ENCODE measurements at regions not wholly inside any gene's neighbourhood (a gene's known extent, or its start where the extent isn't known, plus 50 kb on each side); places are given as distances from the start of the nearest gene placed in this dataset.

GRCh38 chrX:128335671-128336070 is 283.5 kb upstream of the ACTRT1 start:
- no peak for DNase-seq (ENCODE audit: low read depth in 2 of 2)

- DNase-seq (ENCODE audit: low read depth in 2 of 2), result no peak
These were observed 282.6 kb upstream of the ACTRT1 start for GRCh38 chrX:128334821-128335220.

GRCh38 chrX:128310912-128311311 is 258.7 kb upstream of the ACTRT1 start:
- DNase-seq (ENCODE audit: low read depth in 2 of 2), result no peak

- DNase-seq (ENCODE audit: low read depth in 2 of 2), result no peak
These were observed 257.1 kb upstream of the ACTRT1 start for GRCh38 chrX:128309311-128309710.

GRCh38 chrX:128294198-128294597 is 242.0 kb upstream of the ACTRT1 start:
- DNase-seq (ENCODE audit: low read depth in 2 of 2), result no peak

GRCh38 chrX:128287693-128288092 is 235.5 kb upstream of the ACTRT1 start:
- DNase-seq (ENCODE audit: low read depth in 2 of 2), result no peak

GRCh38 chrX:128250621-128251020 is 198.4 kb upstream of the ACTRT1 start:
- no peak for DNase-seq (ENCODE audit: low read depth in 2 of 2)

GRCh38 chrX:128216364-128216763 is 164.2 kb upstream of the ACTRT1 start:
- no peak for DNase-seq (ENCODE audit: low read depth in 2 of 2)

GRCh38 chrX:128165884-128166408 is 113.7 kb upstream of the ACTRT1 start:
- DNase-seq (ENCODE audit: low read depth in 2 of 2), result no peak

GRCh38 chrX:128156204-128156603 is 104.0 kb upstream of the ACTRT1 start:
- DNase-seq (ENCODE audit: low read depth in 2 of 2), result no peak

GRCh38 chrX:128142745-128143144 is 90.5 kb upstream of the ACTRT1 start:
- DNase-seq (ENCODE audit: low read depth in 2 of 2), result no peak

- peak; percentile 2 to 23 for DNase-seq (ENCODE audit: low read depth in 2 of 2)
These were observed 54.4 kb upstream of the ACTRT1 start for GRCh38 chrX:128106630-128107029.

GRCh38 chrX:128105659-128106058 is 53.5 kb upstream of the ACTRT1 start:
- no peak for DNase-seq (ENCODE audit: low read depth in 2 of 2)
